CD14-positive monocyte (primary cell): ENCODE measurements at regions not wholly inside any gene's neighbourhood (a gene's known extent, or its start where the extent isn't known, plus 50 kb on each side); places are given as distances from the start of the nearest gene placed in this dataset.
A peak's percentile ranks its signal among the peaks of the same experiment; 100 is the strongest.

Experiments used
- DNase-seq, 3 donors: peaks; one replicate each; pipeline ENCODE4 v3.0.0-alpha.2; 2011 to 2022
- H2AFZ ChIP-seq: 2 replicates; pipeline ENCODE4 v1.6.0; 2012; ENCODE audit warnings: mild to moderate bottlenecking, low read depth, low read length, inconsistent platforms; ENCODE audit not compliant: insufficient read depth, poor library complexity, severe bottlenecking
- H3K27ac ChIP-seq, 2 donors: 1 replicate in 1 of 2; 2 replicates in 1 of 2; pipeline ENCODE4 v1.5.1; 2012 to 2013; ENCODE audit warnings: low read length in 2 of 2, control low read depth in 1 of 2, inconsistent platforms in 1 of 2, low read depth in 1 of 2, mild to moderate bottlenecking in 1 of 2
- H3K27me3 ChIP-seq, 2 donors: one replicate each; pipeline versions ENCODE4 v1.6.0 to v1.6.1; 2011 to 2013; ENCODE audit warnings: low read length in 2 of 2; ENCODE audit not compliant: control insufficient read depth in 2 of 2, insufficient read depth in 2 of 2
- H3K36me3 ChIP-seq, 2 donors: replicated peaks in 1 of 2; 1 replicate in 1 of 2; 2 replicates in 1 of 2; pipeline versions ENCODE4 v1.5.1 to v1.6.1; 2012 to 2013; ENCODE audit warnings: low read length in 2 of 2, control low read depth in 1 of 2, inconsistent platforms in 1 of 2, mild to moderate bottlenecking in 1 of 2; ENCODE audit not compliant: insufficient read depth in 2 of 2, control insufficient read depth in 1 of 2
- H3K4me1 ChIP-seq, 2 donors: 1 replicate in 1 of 2; 2 replicates in 1 of 2; pipeline versions ENCODE4 v1.5.1 to v1.6.1; 2012 to 2013; ENCODE audit warnings: low read length in 2 of 2, control low read depth in 1 of 2, inconsistent platforms in 1 of 2, mild to moderate bottlenecking in 1 of 2, moderate library complexity in 1 of 2; ENCODE audit not compliant: insufficient read depth in 2 of 2, control insufficient read depth in 1 of 2
- H3K4me2 ChIP-seq: replicated peaks from 2 replicates; pipeline ENCODE3; 2012; ENCODE audit warnings: low read length, moderate library complexity, mild to moderate bottlenecking; ENCODE audit not compliant: poor library complexity, severe bottlenecking; ENCODE audit errors: extremely low read depth
- H3K4me3 ChIP-seq, 3 experiments: fragments of 200-600 bp in 1 of 3; sonication (generic) in 1 of 3; replicated peaks in 1 of 3; 1 replicate in 2 of 3; 2 replicates in 1 of 3; pipeline ENCODE4 v1.5.1; 2011 to 2013; ENCODE audit warnings: low read length in 3 of 3, mild to moderate bottlenecking in 3 of 3, control low read depth in 2 of 3, low read depth in 2 of 3, inconsistent platforms in 1 of 3, moderate library complexity in 1 of 3
- H3K79me2 ChIP-seq: 2 replicates; pipeline ENCODE4 v1.6.0; 2012; ENCODE audit warnings: mild to moderate bottlenecking, control low read depth, inconsistent platforms, low read length, moderate library complexity; ENCODE audit not compliant: insufficient read depth
- H3K9ac ChIP-seq: 2 replicates; pipeline ENCODE4 v1.6.0; 2017; ENCODE audit warnings: low read length, mild to moderate bottlenecking; ENCODE audit not compliant: insufficient read depth, poor library complexity, severe bottlenecking
- H3K9me3 ChIP-seq, 2 donors: replicated peaks in 1 of 2; 1 replicate in 1 of 2; 2 replicates in 1 of 2; pipeline versions ENCODE4 v1.5.1 to v1.6.1; 2012 to 2013; ENCODE audit warnings: low read length in 2 of 2, control low read depth in 1 of 2; ENCODE audit not compliant: control insufficient read depth in 1 of 2, insufficient read depth in 1 of 2
- H4K20me1 ChIP-seq: 2 replicates; pipeline ENCODE4 v1.6.0; 2012; ENCODE audit warnings: mild to moderate bottlenecking, low read length, control low read depth, moderate library complexity; ENCODE audit not compliant: insufficient read depth
- H3K27ac Mint-ChIP-seq, 7 donors: one replicate each; pipeline ENCODE4 v1.8.0; 2020; ENCODE audit warnings: mild to moderate bottlenecking in 7 of 7, mixed read lengths in 7 of 7, moderate library complexity in 6 of 7, inconsistent platforms in 2 of 7
- H3K27me3 Mint-ChIP-seq, 3 donors: one replicate each; pipeline ENCODE4 v1.8.0; 2021 to 2022; ENCODE audit warnings: low read depth in 3 of 3, mild to moderate bottlenecking in 3 of 3, mixed read lengths in 3 of 3, moderate library complexity in 3 of 3, inconsistent platforms in 1 of 3
- H3K36me3 Mint-ChIP-seq, 2 donors: one replicate each; pipeline ENCODE4 v1.8.0; 2020; ENCODE audit warnings: mixed read lengths in 2 of 2, inconsistent platforms in 1 of 2, mild to moderate bottlenecking in 1 of 2
- H3K4me1 Mint-ChIP-seq: one replicate; pipeline ENCODE4 v1.8.0; 2020; ENCODE audit warnings: mild to moderate bottlenecking, mixed read lengths
- H3K4me3 Mint-ChIP-seq, 2 donors: one replicate each; pipeline ENCODE4 v1.8.0; 2020; ENCODE audit warnings: mild to moderate bottlenecking in 2 of 2, mixed read lengths in 2 of 2, moderate library complexity in 1 of 2
- H3K9me3 Mint-ChIP-seq, 7 donors: one replicate each; pipeline ENCODE4 v1.8.0; 2020 to 2022; ENCODE audit warnings: mixed read lengths in 7 of 7, mild to moderate bottlenecking in 6 of 7, moderate library complexity in 6 of 7, inconsistent platforms in 2 of 7
- WGBS: methylation state at CpG from one replicate; pipeline ENCODE4 v1.1.5; 2013; ENCODE audit warnings: missing lambda C conversion rate; ENCODE audit not compliant: insufficient coverage; 5-methylcytosine and 5-hydroxymethylcytosine counted together
- intact Hi-C, 2 donors: fragments of 100-400 bp; cut with micrococcal nuclease; formaldehyde crosslinking; loops; one replicate each; pipeline versions ENCODE4 v1.15.0 to v1.15.1; 2023
- TF ChIP-seq, protein P1 (sequence below): fragments of 200-600 bp; IDR thresholded peaks from one replicate; pipeline ENCODE4 v1.8.0; 2022; ENCODE audit warnings: antibody characterized with exemption, mild to moderate bottlenecking

DNA sequence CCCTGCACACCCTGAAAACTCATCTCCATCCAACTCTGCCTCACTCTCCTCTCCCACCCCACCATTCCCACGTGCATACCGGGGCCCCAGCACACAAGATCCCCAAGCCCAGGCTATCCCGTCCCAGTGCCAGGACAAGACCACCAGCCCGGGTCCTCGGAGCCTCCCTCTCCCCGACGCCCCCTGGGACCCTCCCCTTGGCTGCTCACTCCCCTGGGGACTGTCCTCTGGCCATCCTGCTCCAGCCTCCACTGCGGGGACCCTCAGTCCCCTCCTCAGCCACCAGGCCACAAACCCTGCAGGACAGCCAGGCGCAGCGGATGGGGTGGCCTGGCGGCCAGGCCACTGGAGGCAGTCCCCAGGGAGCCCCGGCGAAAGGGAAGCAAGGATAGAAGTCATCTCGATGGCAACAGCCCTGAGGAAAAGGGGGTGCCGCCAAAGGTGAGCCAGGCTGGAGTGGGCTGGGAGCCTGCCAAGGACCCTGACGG, 62.8 kb downstream of the C9orf50 start:
- H3K9ac ChIP-seq = no peak overlapping the region
- no peak overlapping the region for H2AFZ ChIP-seq
- intact Hi-C loops = no loop called here
- no peak overlapping the region for H3K4me3 Mint-ChIP-seq
- no peak overlapping the region for H3K27ac ChIP-seq
- no peaks in the 10 kb centered on the region for H3K27me3 ChIP-seq
- no peak overlapping the region for H3K4me2 ChIP-seq
- H3K9me3 ChIP-seq = no peaks in the 10 kb centered on the region
- peaks cover 0 to 4% (median 0%) of the 10 kb centered on the region in 7 donors for H3K9me3 Mint-ChIP-seq
- DNase-seq = no peak
- peaks cover 8 to 10% (median 8%) of the 10 kb centered on the region in 3 donors for H3K27me3 Mint-ChIP-seq
- no peak overlapping the region for H3K27ac Mint-ChIP-seq
- 82% methylated on average over 16 of the region's 16 CpGs for WGBS
- H3K79me2 ChIP-seq = no peaks in the 10 kb centered on the region
- peaks cover 31 to 39% of the 10 kb centered on the region in 2 donors for H3K4me1 ChIP-seq
- H3K36me3 Mint-ChIP-seq = peaks cover 2% of the 10 kb centered on the region in 2 donors
- H3K4me1 Mint-ChIP-seq = peaks cover 40% of the 10 kb centered on the region
- TF ChIP-seq, protein P1, sequence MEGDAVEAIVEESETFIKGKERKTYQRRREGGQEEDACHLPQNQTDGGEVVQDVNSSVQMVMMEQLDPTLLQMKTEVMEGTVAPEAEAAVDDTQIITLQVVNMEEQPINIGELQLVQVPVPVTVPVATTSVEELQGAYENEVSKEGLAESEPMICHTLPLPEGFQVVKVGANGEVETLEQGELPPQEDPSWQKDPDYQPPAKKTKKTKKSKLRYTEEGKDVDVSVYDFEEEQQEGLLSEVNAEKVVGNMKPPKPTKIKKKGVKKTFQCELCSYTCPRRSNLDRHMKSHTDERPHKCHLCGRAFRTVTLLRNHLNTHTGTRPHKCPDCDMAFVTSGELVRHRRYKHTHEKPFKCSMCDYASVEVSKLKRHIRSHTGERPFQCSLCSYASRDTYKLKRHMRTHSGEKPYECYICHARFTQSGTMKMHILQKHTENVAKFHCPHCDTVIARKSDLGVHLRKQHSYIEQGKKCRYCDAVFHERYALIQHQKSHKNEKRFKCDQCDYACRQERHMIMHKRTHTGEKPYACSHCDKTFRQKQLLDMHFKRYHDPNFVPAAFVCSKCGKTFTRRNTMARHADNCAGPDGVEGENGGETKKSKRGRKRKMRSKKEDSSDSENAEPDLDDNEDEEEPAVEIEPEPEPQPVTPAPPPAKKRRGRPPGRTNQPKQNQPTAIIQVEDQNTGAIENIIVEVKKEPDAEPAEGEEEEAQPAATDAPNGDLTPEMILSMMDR = no peak
- no peaks in the 10 kb centered on the region for H4K20me1 ChIP-seq
- H3K36me3 ChIP-seq = no peaks in the 10 kb centered on the region
- H3K4me3 ChIP-seq = no peak overlapping the region

DNA sequence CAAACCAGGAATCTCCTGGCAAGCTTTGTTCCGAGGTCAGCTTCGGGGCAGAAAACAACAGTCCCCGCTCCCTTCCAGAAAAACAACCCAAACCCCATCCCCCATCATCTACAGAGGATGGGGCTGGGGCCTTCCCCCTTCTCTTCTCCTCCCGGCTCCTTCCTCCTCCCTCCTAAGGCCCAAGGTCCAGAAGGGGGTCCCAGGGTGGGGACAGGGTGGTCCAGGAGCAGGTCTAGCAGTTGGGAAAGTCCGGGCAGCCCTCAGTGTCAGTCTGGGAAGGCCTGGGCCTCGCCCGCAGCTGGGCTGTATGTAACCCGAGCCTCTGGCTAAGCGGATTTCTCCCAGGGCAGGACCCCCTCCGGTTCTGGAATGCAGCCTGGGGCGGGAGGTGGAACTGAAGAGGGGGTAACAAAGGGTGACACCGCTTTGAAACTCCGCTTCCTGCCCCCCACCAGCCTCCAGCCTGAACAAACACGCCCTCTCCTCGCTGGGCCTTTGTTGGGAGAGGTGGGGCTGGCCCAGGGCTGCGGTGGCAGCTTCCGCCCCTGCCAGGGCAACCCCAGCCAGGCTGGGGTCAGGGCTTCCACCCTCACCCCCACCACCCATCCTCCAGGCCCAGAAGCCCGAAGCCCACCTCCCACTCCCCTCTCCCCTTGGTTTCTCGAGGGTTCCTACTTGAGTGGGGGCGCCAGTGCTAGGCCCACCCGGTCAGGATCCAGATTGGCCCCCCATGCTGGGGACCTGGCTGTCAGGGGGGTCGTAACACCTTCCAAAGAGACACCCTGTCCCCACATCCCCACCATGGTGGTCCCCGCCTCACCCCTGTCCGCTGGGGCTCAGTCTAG, 63.5 kb downstream of the C9orf50 start:
- H3K9me3 ChIP-seq = no peaks in the 10 kb centered on the region

More for the DNA sequence above, 63.5 kb downstream of the C9orf50 start:
- Histone ChIP-seq H2AFZ (no peak overlapping the region), H3K9ac (no peak overlapping the region), H3K79me2 (no peaks in the 10 kb centered on the region), H3K36me3 (no peaks in the 10 kb centered on the region), H3K4me2 (no peak overlapping the region), H3K4me3 (no peak overlapping the region), H3K27me3 (no peaks in the 10 kb centered on the region), H4K20me1 (no peaks in the 10 kb centered on the region), H3K27ac (no peak overlapping the region), H3K4me1 (peaks cover 31 to 39% of the 10 kb centered on the region in 2 donors)
- 94% methylated on average over 12 of the region's 24 CpGs for WGBS
- Mint-ChIP-seq H3K4me3 (no peak overlapping the region), H3K4me1 (peaks cover 40% of the 10 kb centered on the region), H3K27me3 (peaks cover 8 to 12% (median 8%) of the 10 kb centered on the region in 3 donors), H3K27ac (peak overlapping the region in 2 of 7 donors; percentile 55 to 78), H3K9me3 (peaks cover 0 to 4% (median 0%) of the 10 kb centered on the region in 7 donors), H3K36me3 (peaks cover 2% of the 10 kb centered on the region in 2 donors)
- TF ChIP-seq, protein P1 = no peak
- DNase-seq = no peak
- intact Hi-C loops = no loop called here
